ENCODE measurements at regions not wholly inside any gene's neighbourhood (a gene's known extent, or its start where the extent isn't known, plus 50 kb on each side); places are given as distances from the start of the nearest gene placed in this dataset.

DNA sequence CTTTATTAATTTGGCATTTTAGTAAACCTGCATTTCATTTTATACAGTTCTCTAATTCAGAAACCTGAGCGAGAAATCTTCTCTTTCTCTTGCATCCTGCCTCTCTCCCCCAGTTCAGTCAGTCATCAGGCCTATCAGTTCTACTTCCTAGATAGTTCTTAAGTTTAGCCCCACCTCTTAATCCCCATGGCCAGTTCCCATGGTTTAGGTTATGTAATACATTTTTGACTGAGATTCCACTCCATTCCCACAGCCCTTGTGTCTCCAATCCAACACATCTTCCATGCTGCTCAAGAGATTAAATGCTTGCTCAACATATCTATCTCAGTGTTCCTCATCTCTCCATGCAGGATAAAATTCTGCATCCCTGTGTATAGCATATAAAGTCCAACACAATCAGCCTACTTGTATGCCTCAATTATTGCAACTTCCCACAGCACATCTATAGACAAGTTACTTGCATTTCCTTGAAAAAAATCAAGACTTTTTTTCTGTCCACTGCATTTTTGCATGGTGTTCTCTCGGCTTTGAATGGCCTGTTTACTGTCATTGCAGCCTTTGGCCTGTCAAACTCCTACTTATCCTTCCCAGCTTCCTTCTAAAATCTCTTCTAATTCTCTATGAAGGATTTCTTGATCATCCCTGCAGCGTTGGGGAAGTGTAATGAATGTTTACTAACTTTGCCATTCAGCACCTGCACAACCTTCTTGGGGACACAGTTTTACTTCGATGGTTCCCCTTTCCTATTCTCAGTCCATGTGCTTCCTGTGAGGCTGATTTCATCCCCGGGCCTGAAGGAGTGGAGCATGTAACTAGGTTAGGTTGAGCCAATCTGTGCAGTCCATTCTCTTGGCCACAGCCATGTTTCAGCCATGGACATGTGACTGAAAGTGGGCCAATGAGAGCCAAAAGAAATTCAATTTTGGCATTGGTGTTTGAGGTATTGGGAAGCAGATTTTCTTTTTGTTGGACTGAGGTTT lies 80.8 kb downstream of the DACT1 start:
- H3K9me3 ChIP-seq (ENCODE audit: control insufficient read depth in 1 of 2, low read length in 2 of 2), result no peaks in the 10 kb centered on the region
- H3K27me3 Mint-ChIP-seq, result peaks cover 3% of the 10 kb centered on the region in 2 donors
- no peaks in the 10 kb centered on the region for H3K36me3 Mint-ChIP-seq
- peaks cover 0 to 5% (median under 1%) of the 10 kb centered on the region in 4 donors for H3K4me1 Mint-ChIP-seq
- H3K4me3 ChIP-seq (ENCODE audit: low read length in 2 of 2), result no peak overlapping the region
- H3K4me1 ChIP-seq (ENCODE audit: insufficient read depth, low read length), result no peaks in the 10 kb centered on the region
- no peak overlapping the region for H3K27ac Mint-ChIP-seq
- POLR2A ChIA-PET (ENCODE audit: partially characterized antibody), result no interaction called here
- no peaks in the 10 kb centered on the region for H3K36me3 ChIP-seq (ENCODE audit: insufficient read depth, low read length)
- H3K27me3 ChIP-seq (ENCODE audit: insufficient read depth, low read length), result no peaks in the 10 kb centered on the region
- no peak overlapping the region for H3K4me3 Mint-ChIP-seq
- no peak for DNase-seq
- intact Hi-C loops (cut with micrococcal nuclease), result no loop called here
- peaks cover 0 to 3% (median 0%) of the 10 kb centered on the region in 8 donors for H3K9me3 Mint-ChIP-seq
- CTCF ChIA-PET (ENCODE audit: partially characterized antibody), result no interaction called here
- no peak overlapping the region for H3K27ac ChIP-seq (ENCODE audit: low read depth, low read length)

- Mint-ChIP-seq H3K36me3 (no peaks in the 10 kb centered on the region), H3K4me1 (peaks cover 0 to 1% (median under 1%) of the 10 kb centered on the region in 4 donors), H3K4me3 (no peak overlapping the region), H3K9me3 (peaks cover 0 to 3% (median 0%) of the 10 kb centered on the region in 8 donors), H3K27ac (no peak overlapping the region), H3K27me3 (peaks cover 2 to 3% of the 10 kb centered on the region in 2 donors)
- no peaks in the 10 kb centered on the region for H3K36me3 ChIP-seq (ENCODE audit: insufficient read depth, low read length)
- no peak for DNase-seq
- ChIA-PET CTCF (ENCODE audit: partially characterized antibody) (no interaction called here), POLR2A (ENCODE audit: partially characterized antibody) (no interaction called here)
- H3K27ac ChIP-seq (ENCODE audit: low read depth, low read length), result no peak overlapping the region
- H3K27me3 ChIP-seq (ENCODE audit: insufficient read depth, low read length), result no peaks in the 10 kb centered on the region
- no peaks in the 10 kb centered on the region for H3K9me3 ChIP-seq (ENCODE audit: control insufficient read depth in 1 of 2, low read length in 2 of 2)
- H3K4me3 ChIP-seq (ENCODE audit: low read length in 2 of 2), result no peak overlapping the region
- intact Hi-C loops (cut with micrococcal nuclease), result no loop called here
- H3K4me1 ChIP-seq (ENCODE audit: insufficient read depth, low read length), result no peaks in the 10 kb centered on the region
Measured at GRCh38 chr14:58721723-58722122, 84.0 kb downstream of the DACT1 start.

DNA sequence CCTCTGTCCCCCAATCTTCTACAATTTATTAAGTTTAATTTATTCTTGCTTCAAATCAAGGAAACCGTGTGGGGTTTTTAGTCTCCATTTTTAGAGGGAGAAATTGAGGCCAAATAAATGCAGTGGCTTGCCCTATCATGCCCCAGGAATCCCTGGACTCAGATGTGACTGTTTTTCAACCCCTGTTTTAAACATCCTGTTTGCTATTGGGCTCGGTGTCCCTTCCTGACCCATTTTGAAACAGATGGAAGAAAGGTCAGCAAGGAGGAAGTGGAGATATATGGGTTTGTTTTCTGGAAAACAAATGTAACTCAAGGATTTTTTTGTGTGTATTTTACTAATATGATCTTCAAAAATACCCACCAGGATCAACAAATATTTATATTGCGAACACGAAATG lies 84.7 kb downstream of the DACT1 start:
- Histone ChIP-seq H3K9me3 (ENCODE audit: control insufficient read depth in 1 of 2, low read length in 2 of 2) (no peaks in the 10 kb centered on the region), H3K4me1 (ENCODE audit: insufficient read depth, low read length) (no peaks in the 10 kb centered on the region), H3K4me3 (ENCODE audit: low read length in 2 of 2) (no peak overlapping the region), H3K36me3 (ENCODE audit: insufficient read depth, low read length) (no peaks in the 10 kb centered on the region), H3K27ac (ENCODE audit: low read depth, low read length) (no peak overlapping the region), H3K27me3 (ENCODE audit: insufficient read depth, low read length) (no peaks in the 10 kb centered on the region)
- Mint-ChIP-seq H3K4me1 (peaks cover 0 to 1% (median 0%) of the 10 kb centered on the region in 4 donors), H3K4me3 (no peak overlapping the region), H3K27me3 (peaks cover 2 to 3% of the 10 kb centered on the region in 2 donors), H3K9me3 (peaks cover 0 to 3% (median 0%) of the 10 kb centered on the region in 8 donors), H3K27ac (no peak overlapping the region), H3K36me3 (no peaks in the 10 kb centered on the region)
- POLR2A ChIA-PET (ENCODE audit: partially characterized antibody), result no interaction called here
- DNase-seq, result no peak
- intact Hi-C loops (cut with micrococcal nuclease), result no loop called here
- CTCF ChIA-PET (ENCODE audit: partially characterized antibody), result no interaction called here

- Histone ChIP-seq H3K4me3 (ENCODE audit: low read length in 2 of 2) (no peak overlapping the region), H3K27me3 (ENCODE audit: insufficient read depth, low read length) (no peaks in the 10 kb centered on the region), H3K4me1 (ENCODE audit: insufficient read depth, low read length) (no peaks in the 10 kb centered on the region), H3K36me3 (ENCODE audit: insufficient read depth, low read length) (no peaks in the 10 kb centered on the region), H3K9me3 (ENCODE audit: control insufficient read depth in 1 of 2, low read length in 2 of 2) (no peaks in the 10 kb centered on the region), H3K27ac (ENCODE audit: low read depth, low read length) (no peak overlapping the region)
- no peak for DNase-seq
- H3K9me3 Mint-ChIP-seq, result peaks cover 0 to 3% (median 0%) of the 10 kb centered on the region in 8 donors
- ChIA-PET CTCF (ENCODE audit: partially characterized antibody) (no interaction called here), POLR2A (ENCODE audit: partially characterized antibody) (no interaction called here)
- H3K27ac Mint-ChIP-seq, result no peak overlapping the region
- no peak overlapping the region for H3K4me3 Mint-ChIP-seq
- no peaks in the 10 kb centered on the region for H3K4me1 Mint-ChIP-seq
- intact Hi-C loops (cut with micrococcal nuclease), result no loop called here
- H3K36me3 Mint-ChIP-seq, result no peaks in the 10 kb centered on the region
- peaks cover 2 to 3% of the 10 kb centered on the region in 2 donors for H3K27me3 Mint-ChIP-seq
Measured at GRCh38 chr14:58724206-58724605, 86.4 kb downstream of the DACT1 start.

DNA sequence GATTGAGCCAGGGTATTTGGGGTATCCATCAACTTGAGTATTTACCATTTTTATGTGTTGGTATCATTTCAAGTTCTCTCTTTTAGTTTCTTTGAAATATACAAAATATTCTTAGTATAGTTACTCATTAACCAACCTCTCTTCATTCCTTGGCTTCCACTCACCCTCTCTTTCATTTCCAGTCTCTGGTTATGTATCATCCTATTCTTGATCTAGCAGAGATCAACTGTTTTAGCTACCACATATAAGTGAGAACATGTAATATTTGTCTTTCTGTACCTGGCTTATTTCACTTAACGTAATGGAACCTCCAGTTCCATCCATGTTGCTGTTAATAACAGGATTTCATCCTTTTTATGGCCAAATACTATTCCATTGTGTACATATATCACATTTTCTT lies 86.9 kb downstream of the DACT1 start:
- Histone ChIP-seq H3K9me3 (ENCODE audit: control insufficient read depth in 1 of 2, low read length in 2 of 2) (no peaks in the 10 kb centered on the region), H3K4me3 (ENCODE audit: low read length in 2 of 2) (no peak overlapping the region), H3K27me3 (ENCODE audit: insufficient read depth, low read length) (no peaks in the 10 kb centered on the region), H3K4me1 (ENCODE audit: insufficient read depth, low read length) (no peaks in the 10 kb centered on the region), H3K36me3 (ENCODE audit: insufficient read depth, low read length) (no peaks in the 10 kb centered on the region), H3K27ac (ENCODE audit: low read depth, low read length) (no peak overlapping the region)
- ChIA-PET POLR2A (ENCODE audit: partially characterized antibody) (no interaction called here), CTCF (ENCODE audit: partially characterized antibody) (no interaction called here)
- H3K9me3 Mint-ChIP-seq, result peaks cover 0 to 2% (median 0%) of the 10 kb centered on the region in 8 donors
- intact Hi-C loops (cut with micrococcal nuclease), result no loop called here
- no peaks in the 10 kb centered on the region for H3K4me1 Mint-ChIP-seq
- H3K27me3 Mint-ChIP-seq, result peaks cover 2 to 3% of the 10 kb centered on the region in 2 donors
- no peak overlapping the region for H3K4me3 Mint-ChIP-seq
- DNase-seq, result no peak
- H3K27ac Mint-ChIP-seq, result no peak overlapping the region
- H3K36me3 Mint-ChIP-seq, result no peaks in the 10 kb centered on the region

DNA sequence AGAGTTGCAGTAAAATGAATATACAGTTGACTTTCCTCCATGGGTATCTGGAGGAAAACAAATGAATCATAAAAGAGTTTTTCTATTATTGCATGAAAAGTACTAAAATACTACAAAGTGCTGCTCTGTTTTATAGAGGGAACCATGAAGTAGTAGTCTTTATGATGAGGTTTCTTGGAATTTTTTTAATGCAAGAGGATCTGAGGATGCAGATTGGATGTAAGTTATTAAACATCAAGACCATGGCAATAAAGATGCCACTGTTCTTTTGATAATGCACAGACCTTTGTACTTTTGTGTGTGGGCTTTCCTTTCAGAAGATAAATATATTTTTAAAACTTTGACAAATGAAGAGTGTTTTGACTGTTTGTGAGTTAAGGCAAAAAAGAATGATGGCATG lies 87.5 kb downstream of the DACT1 start:
- Histone ChIP-seq H3K36me3 (ENCODE audit: insufficient read depth, low read length) (no peaks in the 10 kb centered on the region), H3K4me3 (ENCODE audit: low read length in 2 of 2) (no peak overlapping the region), H3K27me3 (ENCODE audit: insufficient read depth, low read length) (no peaks in the 10 kb centered on the region), H3K4me1 (ENCODE audit: insufficient read depth, low read length) (no peaks in the 10 kb centered on the region), H3K27ac (ENCODE audit: low read depth, low read length) (no peak overlapping the region), H3K9me3 (ENCODE audit: control insufficient read depth in 1 of 2, low read length in 2 of 2) (no peaks in the 10 kb centered on the region)
- no peaks in the 10 kb centered on the region for H3K36me3 Mint-ChIP-seq
- DNase-seq, result no peak
- H3K4me3 Mint-ChIP-seq, result no peak overlapping the region
- intact Hi-C loops (cut with micrococcal nuclease), result no loop called here
- peaks cover 2 to 3% of the 10 kb centered on the region in 2 donors for H3K27me3 Mint-ChIP-seq
- H3K9me3 Mint-ChIP-seq, result no peaks in the 10 kb centered on the region
- POLR2A ChIA-PET (ENCODE audit: partially characterized antibody), result no interaction called here
- no peaks in the 10 kb centered on the region for H3K4me1 Mint-ChIP-seq
- no peak overlapping the region for H3K27ac Mint-ChIP-seq
- CTCF ChIA-PET (ENCODE audit: partially characterized antibody), result no interaction called here

DNA sequence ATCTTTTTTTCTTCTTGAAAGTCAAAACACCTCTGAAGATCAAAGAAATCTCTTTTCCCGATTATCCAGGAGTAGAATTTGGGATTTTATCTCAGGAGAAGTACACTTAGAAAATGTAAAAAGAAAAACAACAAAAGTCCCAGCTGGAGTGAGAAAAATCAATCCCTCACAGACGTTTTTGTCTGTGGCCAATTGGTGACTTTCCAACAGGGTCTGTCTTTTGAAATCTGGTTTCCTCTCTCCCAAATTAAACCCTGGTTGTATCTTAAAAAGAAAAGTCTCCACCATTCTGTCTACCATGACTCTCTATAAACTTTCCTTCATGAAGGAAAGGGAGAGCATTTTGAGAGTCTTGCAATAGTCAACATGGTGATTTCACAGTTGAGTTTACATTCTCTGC lies 88.1 kb downstream of the DACT1 start:
- intact Hi-C loops (cut with micrococcal nuclease), result no loop called here
- ChIA-PET POLR2A (ENCODE audit: partially characterized antibody) (no interaction called here), CTCF (ENCODE audit: partially characterized antibody) (interaction anchor here (0.5 kb wide), 1 partner anchor 1022 kb away, joined by 3 read pairs; no protein-coding TSS in a partner anchor)
- H3K27me3 ChIP-seq (ENCODE audit: insufficient read depth, low read length), result no peaks in the 10 kb centered on the region
- no peaks in the 10 kb centered on the region for H3K4me1 ChIP-seq (ENCODE audit: insufficient read depth, low read length)
- no peak overlapping the region for H3K27ac Mint-ChIP-seq
- no peak overlapping the region for H3K4me3 ChIP-seq (ENCODE audit: low read length in 2 of 2)
- no peaks in the 10 kb centered on the region for H3K36me3 Mint-ChIP-seq
- no peaks in the 10 kb centered on the region for H3K36me3 ChIP-seq (ENCODE audit: insufficient read depth, low read length)
- H3K9me3 ChIP-seq (ENCODE audit: control insufficient read depth in 1 of 2, low read length in 2 of 2), result no peaks in the 10 kb centered on the region
- peaks cover 3 to 5% of the 10 kb centered on the region in 2 donors for H3K27me3 Mint-ChIP-seq
- no peak for DNase-seq
- peaks cover 0 to 2% (median 0%) of the 10 kb centered on the region in 8 donors for H3K9me3 Mint-ChIP-seq
- no peaks in the 10 kb centered on the region for H3K4me1 Mint-ChIP-seq
- no peak overlapping the region for H3K4me3 Mint-ChIP-seq
- H3K27ac ChIP-seq (ENCODE audit: low read depth, low read length), result no peak overlapping the region
